Effector memory CD4-positive, alpha-beta T cell (primary cell): ENCODE measurements at regions not wholly inside any gene's neighbourhood (a gene's known extent, or its start where the extent isn't known, plus 50 kb on each side); places are given as distances from the start of the nearest gene placed in this dataset.

Experiments
- DNase-seq, 3 donors: peaks; one replicate each; pipeline ENCODE4 v3.0.0-alpha.2; 2020
- H3K27ac ChIP-seq: 2 replicates; pipeline ENCODE4 v1.7.0; 2013; ENCODE audit warnings: mild to moderate bottlenecking, low read length, moderate library complexity; ENCODE audit not compliant: insufficient read depth, poor library complexity, severe bottlenecking
- H3K27me3 ChIP-seq: replicated peaks from 2 replicates; pipeline ENCODE4 v1.7.0; 2013; ENCODE audit warnings: mild to moderate bottlenecking, low read length; ENCODE audit not compliant: insufficient read depth, control insufficient read depth, poor library complexity, severe bottlenecking
- H3K36me3 ChIP-seq: 2 replicates; pipeline ENCODE4 v1.7.0; 2013; ENCODE audit warnings: mild to moderate bottlenecking, low read length, moderate library complexity; ENCODE audit not compliant: control insufficient read depth, insufficient read depth
- H3K4me1 ChIP-seq: 2 replicates; pipeline ENCODE4 v1.7.0; 2013; ENCODE audit warnings: low read length, mild to moderate bottlenecking; ENCODE audit not compliant: control insufficient read depth, insufficient read depth, poor library complexity, severe bottlenecking
- H3K4me3 ChIP-seq: 2 replicates; pipeline ENCODE4 v1.7.0; 2013; ENCODE audit warnings: low read length, low read depth, mild to moderate bottlenecking; ENCODE audit not compliant: insufficient read depth, poor library complexity, severe bottlenecking
- H3K9me3 ChIP-seq: 2 replicates; pipeline ENCODE4 v1.7.0; 2013; ENCODE audit warnings: mild to moderate bottlenecking, low read length, moderate library complexity; ENCODE audit not compliant: control insufficient read depth

DNA sequence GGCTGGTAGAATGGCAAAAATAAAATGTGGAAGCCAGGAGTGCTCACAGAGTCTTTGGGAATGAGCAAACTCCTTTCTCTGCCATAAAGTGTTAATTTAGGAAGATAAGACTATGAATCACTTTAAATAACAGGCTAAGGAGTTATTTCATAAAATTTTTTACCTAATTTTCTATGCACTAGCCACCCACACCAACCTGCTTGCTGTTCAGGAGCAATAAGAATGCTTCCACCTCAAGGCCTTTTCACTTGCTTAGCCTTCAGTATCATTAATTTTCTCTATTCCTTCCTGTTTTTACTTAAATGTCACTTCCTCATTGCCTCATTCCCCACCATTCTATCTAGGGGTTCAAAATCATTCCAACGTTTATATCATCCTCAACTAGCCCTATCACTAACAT, 326.8 kb downstream of the CCER1 start:
- H3K4me1 ChIP-seq, result no peaks in the 10 kb centered on the region
- no peak for DNase-seq
- H3K36me3 ChIP-seq, result no peaks in the 10 kb centered on the region
- no peaks in the 10 kb centered on the region for H3K9me3 ChIP-seq
- no peaks in the 10 kb centered on the region for H3K27me3 ChIP-seq
- H3K4me3 ChIP-seq, result no peak overlapping the region
- H3K27ac ChIP-seq, result no peak overlapping the region

DNA sequence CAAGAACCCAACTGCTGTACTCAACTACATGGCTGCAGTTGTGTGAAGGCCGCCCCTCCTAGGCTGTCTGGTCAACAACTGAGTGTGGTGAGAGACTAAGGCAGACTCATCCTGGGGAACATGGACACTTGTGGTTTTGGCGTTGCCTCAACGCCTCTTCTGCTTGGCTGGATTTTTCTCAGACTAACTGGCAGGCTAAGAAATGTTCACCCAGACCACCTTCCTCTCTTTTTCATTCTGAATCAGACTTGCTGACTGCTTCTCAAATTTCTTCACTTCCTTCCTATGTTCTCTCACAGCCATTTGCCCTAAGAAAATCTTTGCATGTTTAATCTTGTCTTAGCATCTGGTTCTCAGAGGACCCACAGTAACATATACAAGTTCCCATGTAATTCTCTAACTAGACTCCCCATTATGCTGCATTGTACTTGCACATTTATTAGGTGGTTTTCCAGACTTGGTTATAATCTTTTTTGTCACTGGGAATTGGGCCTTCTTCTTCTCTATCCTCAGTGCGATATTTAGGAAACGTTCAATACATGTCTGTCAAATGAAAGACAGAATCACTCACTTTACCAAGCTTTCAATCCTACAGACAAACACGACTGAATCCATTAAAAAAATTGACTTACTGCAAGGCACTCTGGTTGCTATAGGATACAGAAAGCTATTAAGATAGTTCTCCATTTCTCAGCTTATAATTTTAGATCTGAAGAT, 327.6 kb downstream of the CCER1 start:
- Histone ChIP-seq H3K9me3 (no peaks in the 10 kb centered on the region), H3K4me1 (no peaks in the 10 kb centered on the region), H3K4me3 (no peak overlapping the region), H3K36me3 (no peaks in the 10 kb centered on the region), H3K27ac (no peak overlapping the region), H3K27me3 (no peaks in the 10 kb centered on the region)
- no peak for DNase-seq

DNA sequence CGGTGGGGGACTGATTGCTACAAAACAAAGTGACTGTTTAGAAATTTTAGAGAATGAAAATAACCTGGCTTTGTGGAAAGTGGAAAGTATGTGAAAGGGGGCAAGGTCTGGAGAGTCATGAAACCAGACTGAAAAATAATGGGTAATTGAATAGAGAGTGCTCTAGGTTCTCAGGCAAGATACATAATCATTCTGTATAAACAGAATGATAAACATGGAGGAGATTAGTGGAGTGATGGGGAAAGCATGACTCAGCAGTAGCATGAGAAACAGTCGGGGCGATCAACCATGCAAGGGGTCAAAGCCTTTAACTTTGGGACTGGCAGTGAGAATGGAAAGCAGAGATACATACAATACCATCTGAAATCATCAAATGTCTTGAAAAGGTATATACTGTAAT, 332.5 kb downstream of the CCER1 start:
- no peak overlapping the region for H3K4me3 ChIP-seq
- DNase-seq, result no peak
- no peaks in the 10 kb centered on the region for H3K4me1 ChIP-seq
- no peaks in the 10 kb centered on the region for H3K36me3 ChIP-seq
- H3K27ac ChIP-seq, result no peak overlapping the region
- no peaks in the 10 kb centered on the region for H3K9me3 ChIP-seq
- no peaks in the 10 kb centered on the region for H3K27me3 ChIP-seq

DNA sequence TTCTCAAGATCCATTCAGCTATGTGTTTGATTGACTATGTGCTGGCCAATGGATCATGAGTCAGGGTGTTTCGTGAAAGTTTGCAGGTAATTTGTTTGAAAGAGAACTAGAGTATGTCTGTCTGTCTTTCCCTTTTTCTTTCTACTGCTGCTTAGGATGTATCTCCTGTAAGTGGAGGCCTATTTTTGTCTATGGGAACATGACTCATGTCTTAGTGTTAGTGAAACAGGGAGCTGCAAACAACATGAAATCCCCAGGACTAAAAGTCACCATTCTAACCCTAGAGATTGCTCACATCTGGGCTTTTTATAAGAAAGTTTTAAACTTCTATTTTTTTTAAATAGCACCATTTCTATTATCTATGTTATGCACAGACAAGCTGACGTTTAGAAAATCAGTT, 333.0 kb downstream of the CCER1 start:
- no peak for DNase-seq
- H3K4me3 ChIP-seq, result no peak overlapping the region
- H3K27ac ChIP-seq, result no peak overlapping the region
- no peaks in the 10 kb centered on the region for H3K4me1 ChIP-seq
- no peaks in the 10 kb centered on the region for H3K9me3 ChIP-seq
- H3K36me3 ChIP-seq, result no peaks in the 10 kb centered on the region
- H3K27me3 ChIP-seq, result no peaks in the 10 kb centered on the region

DNA sequence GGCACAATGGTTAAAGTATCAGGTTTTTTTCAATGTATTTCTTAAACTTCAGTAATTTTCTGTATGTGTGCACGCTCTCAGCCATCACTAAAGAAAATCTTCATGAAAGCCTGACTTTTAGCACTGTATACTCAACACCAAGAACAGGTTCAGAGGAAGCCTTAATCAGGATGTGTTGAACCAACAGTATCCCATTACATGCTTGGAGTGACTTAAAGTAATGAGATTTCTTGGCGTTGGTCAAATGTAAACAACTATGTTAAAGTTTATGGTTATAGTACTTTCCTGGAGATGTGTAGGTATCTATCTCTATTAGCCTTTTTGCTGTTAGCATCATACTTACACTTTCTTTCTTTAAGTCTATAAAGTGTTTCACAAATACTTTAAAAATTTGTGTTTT, 335.0 kb downstream of the CCER1 start:
- Histone ChIP-seq H3K27ac (no peak overlapping the region), H3K9me3 (no peaks in the 10 kb centered on the region), H3K36me3 (no peaks in the 10 kb centered on the region), H3K27me3 (no peaks in the 10 kb centered on the region), H3K4me1 (no peaks in the 10 kb centered on the region), H3K4me3 (no peak overlapping the region)
- DNase-seq, result no peak

DNA sequence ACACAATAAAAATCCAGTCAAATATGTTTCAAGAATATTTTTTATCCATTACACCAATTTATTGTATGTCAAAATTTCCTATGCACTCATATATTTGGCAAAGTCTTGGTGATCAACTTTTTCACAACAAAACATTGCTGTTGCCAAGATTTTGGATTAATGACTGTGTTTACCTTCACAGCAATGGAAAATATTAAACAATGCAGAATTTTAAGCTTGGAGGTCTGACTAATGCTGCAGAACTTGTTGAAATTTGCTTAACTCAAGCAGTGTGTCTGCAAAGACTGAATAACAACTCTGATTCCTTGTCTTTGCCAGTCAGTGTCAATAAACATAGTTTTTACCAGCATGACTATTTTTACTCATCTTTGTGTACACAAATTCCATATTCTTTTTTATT, 336.4 kb downstream of the CCER1 start:
- Histone ChIP-seq H3K27me3 (no peaks in the 10 kb centered on the region), H3K36me3 (no peaks in the 10 kb centered on the region), H3K4me3 (no peak overlapping the region), H3K4me1 (no peaks in the 10 kb centered on the region), H3K9me3 (no peaks in the 10 kb centered on the region), H3K27ac (no peak overlapping the region)
- DNase-seq, result no peak

DNA sequence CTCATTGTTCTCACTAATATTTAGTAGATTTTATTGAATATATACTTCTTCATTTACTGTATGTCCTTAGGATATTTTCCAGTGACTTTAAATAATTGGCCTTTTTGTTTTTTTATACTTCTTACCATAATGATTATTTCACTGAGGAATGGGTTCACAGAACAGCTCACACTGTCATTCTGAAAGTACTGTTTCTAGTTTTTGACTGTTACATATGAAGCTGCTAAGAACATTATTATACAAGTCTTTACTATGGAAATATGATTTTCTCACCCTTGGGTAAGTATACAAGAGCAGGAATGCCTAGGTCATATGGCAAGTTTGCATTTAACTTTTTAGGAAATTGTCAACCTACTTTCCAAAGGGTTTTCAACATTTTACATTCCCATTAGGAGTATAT, 343.1 kb downstream of the CCER1 start:
- H3K36me3 ChIP-seq, result no peaks in the 10 kb centered on the region
- no peaks in the 10 kb centered on the region for H3K4me1 ChIP-seq
- DNase-seq, result no peak
- no peaks in the 10 kb centered on the region for H3K9me3 ChIP-seq
- H3K27me3 ChIP-seq, result no peaks in the 10 kb centered on the region
- H3K27ac ChIP-seq, result no peak overlapping the region
- H3K4me3 ChIP-seq, result no peak overlapping the region

DNA sequence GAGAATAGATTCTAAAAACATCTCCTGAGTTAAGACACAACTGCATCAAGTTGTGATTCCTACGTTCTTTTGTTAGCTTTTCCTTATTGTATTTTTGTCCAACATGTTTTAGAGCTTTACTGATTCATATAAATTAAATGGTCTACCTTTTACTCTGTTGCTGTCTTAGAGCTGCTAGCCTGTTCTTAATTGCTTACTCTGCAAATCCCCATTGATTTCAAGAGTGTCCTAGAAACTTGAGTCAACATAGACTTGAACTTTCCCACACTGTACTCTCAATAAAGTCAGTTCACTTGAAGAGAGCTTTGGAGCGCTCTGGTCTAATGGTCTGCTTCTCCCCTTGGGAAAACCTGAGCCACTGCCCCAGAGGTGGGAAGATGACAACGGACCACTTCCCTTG, 343.9 kb downstream of the CCER1 start:
- DNase-seq, result no peak
- Histone ChIP-seq H3K4me1 (no peaks in the 10 kb centered on the region), H3K36me3 (no peaks in the 10 kb centered on the region), H3K27ac (no peak overlapping the region), H3K9me3 (no peaks in the 10 kb centered on the region), H3K4me3 (no peak overlapping the region), H3K27me3 (no peaks in the 10 kb centered on the region)

DNA sequence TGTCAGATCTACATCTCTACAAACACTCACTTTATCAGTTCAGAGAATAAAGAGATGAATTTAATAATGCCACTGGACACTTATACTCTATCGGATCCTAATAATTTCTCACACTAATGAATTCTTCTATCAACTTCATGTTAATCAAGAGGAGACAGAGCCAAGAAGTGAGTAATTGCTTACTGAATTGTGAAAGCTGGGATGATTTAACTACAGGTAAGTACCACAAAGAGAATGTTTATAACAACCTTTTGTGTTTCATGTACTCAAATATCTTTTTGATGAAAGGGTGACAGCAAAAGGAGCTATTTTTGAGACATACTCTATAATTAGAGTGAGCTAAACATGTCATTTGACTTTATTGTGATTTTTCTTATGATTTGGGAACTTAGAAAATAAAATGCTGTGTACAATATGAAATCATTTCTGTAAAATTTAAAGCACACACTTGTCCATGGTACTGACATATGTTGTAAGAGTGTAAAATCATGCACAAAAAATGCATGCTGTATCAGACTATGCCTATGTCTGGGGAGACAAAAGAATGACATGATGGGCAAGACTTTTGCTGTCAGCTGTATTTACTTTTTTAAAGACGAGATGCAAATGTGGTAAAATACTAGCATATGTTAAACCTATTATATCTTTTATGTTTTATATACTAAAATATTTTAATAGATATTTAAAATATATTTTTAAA, 361.2 kb downstream of the CCER1 start:
- Histone ChIP-seq H3K27ac (no peak overlapping the region), H3K27me3 (no peaks in the 10 kb centered on the region), H3K9me3 (no peaks in the 10 kb centered on the region), H3K4me1 (no peaks in the 10 kb centered on the region), H3K4me3 (no peak overlapping the region), H3K36me3 (no peaks in the 10 kb centered on the region)
- no peak for DNase-seq

DNA sequence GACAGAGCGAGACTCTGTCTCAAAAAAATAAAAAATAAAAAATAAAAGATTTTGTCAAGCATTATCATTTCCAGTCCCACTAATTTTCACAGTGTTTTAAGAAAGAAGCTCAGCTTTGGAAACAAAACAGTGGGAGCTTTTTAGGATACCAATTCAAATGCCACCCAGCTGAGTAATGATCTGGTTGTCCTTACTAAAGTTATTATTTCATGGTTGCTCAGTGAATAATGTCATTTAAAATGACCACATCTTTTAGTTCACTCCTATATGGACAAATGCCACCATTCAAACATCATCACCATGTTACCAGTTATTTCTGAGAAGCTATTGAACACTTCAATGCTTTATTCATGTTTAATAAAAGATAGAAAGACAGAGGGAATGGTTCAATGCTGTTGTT, 365.0 kb downstream of the CCER1 start:
- no peak overlapping the region for H3K4me3 ChIP-seq
- no peaks in the 10 kb centered on the region for H3K4me1 ChIP-seq
- no peaks in the 10 kb centered on the region for H3K9me3 ChIP-seq
- no peaks in the 10 kb centered on the region for H3K36me3 ChIP-seq
- no peak for DNase-seq
- H3K27me3 ChIP-seq, result no peaks in the 10 kb centered on the region
- H3K27ac ChIP-seq, result no peak overlapping the region
